IPS-18c (cell line): ENCODE measurements at regions not wholly inside any gene's neighbourhood (a gene's known extent, or its start where the extent isn't known, plus 50 kb on each side); places are given as distances from the start of the nearest gene placed in this dataset.

Source experiments
- H3K4me3 ChIP-seq: 2 replicates; pipeline ENCODE4 v1.7.0; 2013; ENCODE audit warnings: low read depth, mild to moderate bottlenecking, low read length, moderate library complexity; ENCODE audit not compliant: insufficient read depth
- H3K9me3 ChIP-seq: one replicate; pipeline ENCODE4 v1.6.1; 2013; ENCODE audit warnings: mild to moderate bottlenecking, low read length, moderate library complexity; ENCODE audit not compliant: control insufficient read depth, insufficient read depth

GRCh38 chr17:71725811-71726210 is 395.0 kb upstream of the SOX9 start:
- H3K9me3 ChIP-seq, result no peaks in the 10 kb centered on the region
- H3K4me3 ChIP-seq, result no peak overlapping the region

DNA sequence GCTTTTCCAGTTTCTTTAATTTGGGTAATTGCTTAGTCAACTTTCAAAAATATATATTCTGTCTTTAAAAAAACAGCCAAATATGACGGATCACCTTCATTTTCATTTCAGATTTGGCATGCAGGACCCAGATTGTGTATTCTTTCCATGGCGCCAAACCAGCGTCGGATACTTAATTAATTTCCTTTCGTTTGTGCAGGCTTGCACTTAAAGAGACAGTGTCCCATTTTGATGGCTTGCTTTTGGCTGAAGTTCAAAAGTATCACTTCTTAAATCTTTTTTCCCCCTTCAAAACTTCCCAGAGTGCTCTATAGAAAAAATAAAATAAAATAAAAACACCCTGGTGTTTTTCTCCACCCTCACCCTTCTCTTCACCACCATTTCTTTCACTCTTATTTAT is 394.5 kb upstream of the SOX9 start:
- H3K9me3 ChIP-seq, result no peaks in the 10 kb centered on the region
- H3K4me3 ChIP-seq, result no peak overlapping the region

DNA sequence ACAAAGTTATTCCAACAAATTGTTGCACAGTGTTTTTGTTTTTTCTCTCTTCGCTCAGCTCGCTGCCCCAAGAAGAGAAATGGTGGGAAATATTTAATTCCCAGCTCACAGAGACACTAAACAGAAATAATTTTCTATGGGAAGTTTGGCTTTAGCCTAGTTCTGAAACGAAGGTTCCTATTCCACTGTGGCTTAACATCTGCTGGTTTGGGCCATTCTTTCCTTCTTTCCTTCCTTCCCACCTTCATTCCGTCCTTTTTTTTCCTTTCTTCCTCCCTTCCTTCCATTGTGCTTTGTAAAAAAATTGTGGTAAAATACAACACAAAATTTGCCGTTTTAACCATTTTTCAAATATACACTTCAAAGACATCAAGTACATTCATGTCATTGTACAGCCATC is 393.5 kb upstream of the SOX9 start:
- H3K4me3 ChIP-seq, result no peak overlapping the region
- no peaks in the 10 kb centered on the region for H3K9me3 ChIP-seq

GRCh38 chr17:71727723-71728122 is 393.1 kb upstream of the SOX9 start:
- Histone ChIP-seq H3K9me3 (no peaks in the 10 kb centered on the region), H3K4me3 (no peak overlapping the region)

DNA sequence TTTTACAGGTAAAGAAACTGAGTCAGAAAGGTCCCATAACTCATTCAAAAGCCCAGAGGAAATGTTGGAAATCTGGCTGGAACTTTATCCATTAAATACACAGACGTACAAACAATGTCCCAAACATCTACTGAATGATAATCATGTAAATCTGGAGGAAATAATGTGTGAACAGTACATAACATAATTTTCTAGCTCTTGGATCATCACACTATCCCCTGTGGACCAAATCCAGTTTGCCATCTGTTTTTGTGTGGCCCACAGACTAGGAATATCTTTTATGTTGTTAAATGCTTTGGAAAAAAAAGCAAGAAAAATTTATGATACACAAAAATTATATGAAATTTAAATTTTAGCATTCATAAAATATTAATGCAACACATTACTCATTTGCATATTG is 389.9 kb upstream of the SOX9 start:
- H3K9me3 ChIP-seq, result no peaks in the 10 kb centered on the region
- no peak overlapping the region for H3K4me3 ChIP-seq

DNA sequence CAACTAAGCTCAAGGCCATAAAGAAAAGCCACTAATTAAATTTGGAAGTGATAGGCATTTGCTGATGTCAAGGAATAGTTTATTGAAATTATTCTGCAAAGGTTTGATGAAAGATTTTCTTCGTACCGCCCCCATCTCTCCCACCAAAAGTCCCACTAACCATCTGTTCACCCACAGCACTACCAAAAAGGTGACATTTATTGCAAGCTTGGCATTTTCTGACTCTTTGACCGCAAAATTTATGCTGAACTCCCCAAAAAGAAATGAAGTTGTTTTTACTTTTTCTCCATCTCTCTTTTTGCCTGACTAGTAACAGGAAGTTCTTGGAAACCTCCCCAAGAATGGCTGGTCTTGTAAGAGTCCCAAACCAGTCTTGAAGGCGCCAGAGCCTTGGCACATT is 384.9 kb upstream of the SOX9 start:
- H3K9me3 ChIP-seq, result no peaks in the 10 kb centered on the region
- no peak overlapping the region for H3K4me3 ChIP-seq

GRCh38 chr17:71740866-71741265 is 380.0 kb upstream of the SOX9 start:
- Histone ChIP-seq H3K9me3 (no peaks in the 10 kb centered on the region), H3K4me3 (no peak overlapping the region)

DNA sequence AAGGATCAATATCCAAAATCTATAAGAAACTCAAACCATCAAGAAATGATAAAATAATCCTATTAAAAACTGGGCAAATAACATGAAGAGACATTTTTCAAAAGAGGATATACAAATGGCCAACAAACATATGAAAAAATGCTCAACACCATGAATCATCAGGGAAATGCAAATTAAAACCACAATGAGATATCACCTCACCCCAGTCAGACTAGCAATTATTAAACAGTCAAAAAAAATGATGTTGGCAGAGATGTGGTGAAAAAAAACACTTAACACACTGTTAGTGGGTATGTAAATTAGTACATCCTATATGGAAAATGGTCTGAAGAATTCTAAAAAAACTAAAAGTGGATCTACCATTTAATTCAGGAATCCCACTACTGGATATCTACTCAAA is 379.0 kb upstream of the SOX9 start:
- H3K9me3 ChIP-seq, result no peaks in the 10 kb centered on the region
- no peak overlapping the region for H3K4me3 ChIP-seq

- H3K4me3 ChIP-seq, result no peak overlapping the region
- no peaks in the 10 kb centered on the region for H3K9me3 ChIP-seq
Observed at GRCh38 chr17:71748872-71749271, 371.9 kb upstream of the SOX9 start.

DNA sequence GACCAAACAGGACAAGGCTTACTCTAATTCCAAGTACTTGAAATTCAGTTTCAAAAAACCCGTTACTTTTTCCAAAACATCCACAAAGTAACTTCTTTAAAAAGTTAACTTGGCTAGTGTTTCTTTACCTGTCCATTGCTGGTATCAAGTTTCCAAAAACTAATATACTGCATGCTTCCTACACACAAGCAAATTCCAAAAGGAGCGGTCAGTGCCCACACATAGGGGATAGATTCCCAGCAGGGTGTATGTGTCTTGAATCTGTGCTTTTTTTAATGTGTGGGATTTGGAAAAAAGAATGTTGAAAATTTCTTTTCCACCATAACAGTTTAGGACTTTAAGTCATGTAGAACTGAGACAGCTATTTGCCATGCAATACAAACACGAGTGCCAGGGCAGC is 367.8 kb upstream of the SOX9 start:
- Histone ChIP-seq H3K9me3 (no peaks in the 10 kb centered on the region), H3K4me3 (no peak overlapping the region)

GRCh38 chr17:71757156-71757555 is 363.7 kb upstream of the SOX9 start:
- Histone ChIP-seq H3K9me3 (no peaks in the 10 kb centered on the region), H3K4me3 (no peak overlapping the region)

DNA sequence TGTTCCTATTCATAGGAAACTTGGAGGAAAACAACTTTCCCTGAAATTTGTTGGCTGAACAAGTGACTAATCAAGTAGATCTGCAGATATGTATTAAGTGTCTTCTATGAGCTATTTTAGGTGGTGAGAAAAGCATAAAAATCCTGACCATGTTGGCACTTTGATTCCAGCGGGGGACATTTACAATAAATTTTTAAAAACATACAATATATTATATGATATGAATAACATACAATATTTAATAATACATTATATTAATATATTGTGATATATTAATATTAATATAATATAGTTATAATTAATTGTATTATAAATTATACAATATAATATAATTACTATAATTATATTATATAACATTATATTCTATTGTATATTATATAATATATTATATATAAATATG is 362.9 kb upstream of the SOX9 start:
- H3K4me3 ChIP-seq, result no peak overlapping the region

DNA sequence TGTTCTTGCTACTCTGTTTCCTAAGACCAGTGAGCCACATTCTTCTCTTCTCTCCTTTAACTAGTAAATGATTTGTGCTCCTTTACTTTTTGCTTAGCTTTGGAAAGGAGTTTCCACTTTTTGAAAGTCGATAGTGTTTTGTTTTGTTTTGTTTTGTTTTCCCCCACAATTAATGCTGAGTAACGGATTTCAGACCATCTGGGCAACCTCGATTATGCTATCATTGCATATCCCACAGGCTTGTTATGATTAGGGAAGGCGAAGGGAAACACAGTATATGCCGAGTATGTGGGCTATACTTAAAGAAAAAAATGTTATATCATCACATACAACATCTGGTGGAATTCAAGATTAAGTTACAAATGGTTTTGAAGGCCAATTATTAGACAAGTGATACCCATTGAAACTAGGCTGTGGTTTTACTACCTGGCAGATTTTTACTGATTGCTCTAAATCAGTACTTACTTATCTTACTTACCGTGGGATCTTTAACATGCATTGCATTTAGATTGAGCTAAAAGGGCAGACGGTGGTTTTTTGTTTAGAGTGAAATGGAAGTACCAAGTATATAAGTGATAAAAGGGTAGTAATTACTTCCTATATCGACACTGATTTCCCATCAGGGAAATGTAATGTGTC is 361.3 kb upstream of the SOX9 start:
- H3K4me3 ChIP-seq, result no peak overlapping the region

More for the DNA sequence above, 362.9 kb upstream of the SOX9 start:
- no peaks in the 10 kb centered on the region for H3K9me3 ChIP-seq

GRCh38 chr17:71760062-71760720 is 360.6 kb upstream of the SOX9 start:
- no peak overlapping the region for H3K4me3 ChIP-seq
- H3K9me3 ChIP-seq, result no peaks in the 10 kb centered on the region

More for the DNA sequence above, 361.3 kb upstream of the SOX9 start:
- H3K9me3 ChIP-seq, result no peaks in the 10 kb centered on the region

DNA sequence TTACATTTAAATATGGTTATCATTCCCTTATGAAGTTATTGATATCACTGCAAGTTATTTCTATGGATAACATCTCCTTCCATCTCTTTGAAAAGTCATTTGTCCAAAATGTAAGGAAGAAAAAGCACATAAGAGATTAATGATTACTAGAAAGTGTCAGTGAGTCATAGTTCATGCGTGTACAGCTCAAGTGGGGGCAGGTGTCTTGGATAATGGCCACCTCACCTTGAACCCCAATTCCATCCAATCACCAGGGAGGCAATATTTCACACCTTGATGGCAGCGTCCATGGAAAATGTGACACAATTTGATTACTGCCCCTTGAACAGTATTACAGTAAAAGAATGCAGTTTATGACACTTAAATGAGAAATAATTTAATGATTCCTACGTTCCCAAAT is 358.3 kb upstream of the SOX9 start:
- Histone ChIP-seq H3K4me3 (no peak overlapping the region), H3K9me3 (no peaks in the 10 kb centered on the region)

GRCh38 chr17:71764505-71764904 is 356.3 kb upstream of the SOX9 start:
- H3K4me3 ChIP-seq, result no peak overlapping the region
- no peaks in the 10 kb centered on the region for H3K9me3 ChIP-seq

DNA sequence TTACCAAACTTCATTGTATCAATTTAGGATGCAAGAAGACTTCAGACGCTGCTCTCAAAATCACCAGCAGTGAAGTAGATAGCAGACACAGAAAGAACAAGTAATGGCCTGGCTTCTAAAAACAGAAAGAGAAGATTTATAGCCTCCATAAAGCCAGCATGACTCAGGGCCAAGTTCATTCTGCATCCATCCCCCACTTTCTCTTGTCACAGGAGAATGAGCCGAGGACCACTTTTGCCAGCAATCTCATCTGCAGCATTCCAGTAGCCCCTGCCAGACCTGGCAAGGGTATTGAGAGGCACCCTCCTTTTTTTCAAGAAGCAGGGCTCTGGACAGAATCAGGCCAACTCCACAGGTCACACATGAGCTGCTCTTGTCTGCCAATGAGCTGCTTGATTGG is 355.4 kb upstream of the SOX9 start:
- no peak overlapping the region for H3K4me3 ChIP-seq
- H3K9me3 ChIP-seq, result no peaks in the 10 kb centered on the region

DNA sequence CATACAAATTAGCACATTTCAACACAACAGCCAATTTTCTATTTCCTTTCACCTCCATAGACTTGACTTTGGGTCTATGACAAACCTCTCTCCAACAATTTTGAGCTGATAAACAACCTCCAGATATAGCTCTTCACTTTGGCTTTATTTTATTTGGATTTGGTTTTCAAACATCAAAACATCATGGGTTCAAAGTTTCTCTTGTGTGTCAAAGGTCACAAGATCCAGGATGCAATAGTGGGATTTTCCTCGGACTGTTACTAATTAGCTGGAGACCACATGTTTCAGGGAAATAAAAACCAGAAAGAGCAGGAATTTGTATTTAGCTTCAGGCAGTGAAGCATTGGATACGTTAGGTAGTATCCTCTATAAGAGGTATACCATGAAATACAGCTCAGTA is 351.0 kb upstream of the SOX9 start:
- no peaks in the 10 kb centered on the region for H3K9me3 ChIP-seq
- no peak overlapping the region for H3K4me3 ChIP-seq
